WTC11 (cell line): ENCODE measurements at regions not wholly inside any gene's neighbourhood (a gene's known extent, or its start where the extent isn't known, plus 50 kb on each side); places are given as distances from the start of the nearest gene placed in this dataset.

Experiments
- CBFB ChIP-seq: sonication (generic); formaldehyde crosslinking; IDR thresholded peaks from 2 replicates; pipeline ENCODE4 v1.8.1; 2022; ENCODE audit warnings: mild to moderate bottlenecking, low read depth, missing genetic modification reagents
- CREB1 ChIP-seq: sonication (generic); formaldehyde crosslinking; IDR thresholded peaks from 2 replicates; pipeline ENCODE4 v1.8.0; 2023; ENCODE audit warnings: mild to moderate bottlenecking, missing genetic modification reagents
- CTCF ChIP-seq: fragments of 200-600 bp; IDR thresholded peaks from 2 replicates; pipeline ENCODE4 v1.8.0; 2022; ENCODE audit warnings: antibody characterized with exemption
- ETV6 ChIP-seq: sonication (generic); formaldehyde crosslinking; IDR thresholded peaks from 2 replicates; pipeline ENCODE4 v1.8.1; 2022; ENCODE audit warnings: mild to moderate bottlenecking, missing genetic modification reagents
- HMGXB4 ChIP-seq: sonication (generic); formaldehyde crosslinking; IDR thresholded peaks from 2 replicates; pipeline ENCODE4 v1.8.1; 2023; ENCODE audit warnings: mild to moderate bottlenecking, moderate library complexity, missing genetic modification reagents
- JUN ChIP-seq: sonication (generic); formaldehyde crosslinking; IDR thresholded peaks from 2 replicates; pipeline ENCODE4 v1.8.0; 2023; ENCODE audit warnings: mild to moderate bottlenecking, missing genetic modification reagents
- MAX ChIP-seq: sonication (generic); formaldehyde crosslinking; IDR thresholded peaks from 2 replicates; pipeline ENCODE4 v1.8.0; 2022; ENCODE audit warnings: mild to moderate bottlenecking, missing genetic modification reagents
- NR2C2 ChIP-seq: sonication (generic); formaldehyde crosslinking; IDR thresholded peaks from 2 replicates; pipeline ENCODE4 v1.8.0; 2022; ENCODE audit warnings: mild to moderate bottlenecking, missing genetic modification reagents
- SMAD3 ChIP-seq: sonication (generic); formaldehyde crosslinking; IDR thresholded peaks from 2 replicates; pipeline ENCODE4 v1.8.0; 2022; ENCODE audit warnings: missing genetic modification reagents, mild to moderate bottlenecking, borderline replicate concordance
- SP1 ChIP-seq: sonication (generic); formaldehyde crosslinking; conservative IDR thresholded peaks from 2 replicates; pipeline ENCODE4 v1.8.1; 2022; ENCODE audit warnings: missing genetic modification reagents
- TEAD1 ChIP-seq: sonication (generic); formaldehyde crosslinking; IDR thresholded peaks from 2 replicates; pipeline ENCODE4 v1.8.0; 2022; ENCODE audit warnings: mild to moderate bottlenecking, missing genetic modification reagents
- TF ChIP-seq, protein P1 (sequence below): sonication (generic); formaldehyde crosslinking; IDR thresholded peaks from 2 replicates; pipeline ENCODE4 v1.8.1; 2023; ENCODE audit warnings: mild to moderate bottlenecking, missing genetic modification reagents
- TF ChIP-seq, protein P2 (sequence below): sonication (generic); formaldehyde crosslinking; IDR thresholded peaks from 2 replicates; pipeline ENCODE4 v1.8.1; 2023; ENCODE audit warnings: mild to moderate bottlenecking, missing genetic modification reagents, moderate library complexity

DNA sequence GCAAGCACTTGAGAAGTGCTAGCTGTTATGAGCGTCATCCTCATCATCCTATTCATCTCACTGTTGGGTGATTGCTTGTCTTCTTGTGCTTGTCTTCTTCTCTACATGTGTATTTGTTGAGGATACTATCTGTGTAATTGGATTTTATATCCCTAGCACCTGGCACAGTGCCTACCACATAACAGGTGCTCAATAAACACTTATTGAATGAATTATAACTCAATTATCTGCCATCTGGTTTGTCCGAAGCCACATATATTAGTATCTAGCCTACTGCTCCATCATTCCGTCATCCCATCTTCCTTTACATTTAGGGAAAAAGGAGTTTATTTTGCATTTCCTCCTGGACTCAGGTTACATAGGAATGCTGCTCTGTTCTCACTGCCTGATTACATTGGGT is 330.4 kb upstream of the ETAA1 start:
- TF ChIP-seq TEAD1 (CRISPR knock-in tag) (no peak), CTCF (no peak), SP1 (CRISPR knock-in tag) (no peak), HMGXB4 (CRISPR knock-in tag) (no peak), JUN (CRISPR knock-in tag) (no peak), ETV6 (CRISPR knock-in tag) (no peak), CREB1 (CRISPR knock-in tag) (no peak), NR2C2 (no peak), MAX (CRISPR knock-in tag) (no peak), SMAD3 (CRISPR knock-in tag) (no peak), CBFB (CRISPR knock-in tag) (no peak)
- TF ChIP-seq, protein P1, sequence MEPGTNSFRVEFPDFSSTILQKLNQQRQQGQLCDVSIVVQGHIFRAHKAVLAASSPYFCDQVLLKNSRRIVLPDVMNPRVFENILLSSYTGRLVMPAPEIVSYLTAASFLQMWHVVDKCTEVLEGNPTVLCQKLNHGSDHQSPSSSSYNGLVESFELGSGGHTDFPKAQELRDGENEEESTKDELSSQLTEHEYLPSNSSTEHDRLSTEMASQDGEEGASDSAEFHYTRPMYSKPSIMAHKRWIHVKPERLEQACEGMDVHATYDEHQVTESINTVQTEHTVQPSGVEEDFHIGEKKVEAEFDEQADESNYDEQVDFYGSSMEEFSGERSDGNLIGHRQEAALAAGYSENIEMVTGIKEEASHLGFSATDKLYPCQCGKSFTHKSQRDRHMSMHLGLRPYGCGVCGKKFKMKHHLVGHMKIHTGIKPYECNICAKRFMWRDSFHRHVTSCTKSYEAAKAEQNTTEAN (CRISPR knock-in tag), result no peak
- TF ChIP-seq, protein P2, sequence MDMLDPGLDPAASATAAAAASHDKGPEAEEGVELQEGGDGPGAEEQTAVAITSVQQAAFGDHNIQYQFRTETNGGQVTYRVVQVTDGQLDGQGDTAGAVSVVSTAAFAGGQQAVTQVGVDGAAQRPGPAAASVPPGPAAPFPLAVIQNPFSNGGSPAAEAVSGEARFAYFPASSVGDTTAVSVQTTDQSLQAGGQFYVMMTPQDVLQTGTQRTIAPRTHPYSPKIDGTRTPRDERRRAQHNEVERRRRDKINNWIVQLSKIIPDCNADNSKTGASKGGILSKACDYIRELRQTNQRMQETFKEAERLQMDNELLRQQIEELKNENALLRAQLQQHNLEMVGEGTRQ (CRISPR knock-in tag), result no peak
